ENCODE measurements at regions not wholly inside any gene's neighbourhood (a gene's known extent, or its start where the extent isn't known, plus 50 kb on each side); places are given as distances from the start of the nearest gene placed in this dataset.

DNA sequence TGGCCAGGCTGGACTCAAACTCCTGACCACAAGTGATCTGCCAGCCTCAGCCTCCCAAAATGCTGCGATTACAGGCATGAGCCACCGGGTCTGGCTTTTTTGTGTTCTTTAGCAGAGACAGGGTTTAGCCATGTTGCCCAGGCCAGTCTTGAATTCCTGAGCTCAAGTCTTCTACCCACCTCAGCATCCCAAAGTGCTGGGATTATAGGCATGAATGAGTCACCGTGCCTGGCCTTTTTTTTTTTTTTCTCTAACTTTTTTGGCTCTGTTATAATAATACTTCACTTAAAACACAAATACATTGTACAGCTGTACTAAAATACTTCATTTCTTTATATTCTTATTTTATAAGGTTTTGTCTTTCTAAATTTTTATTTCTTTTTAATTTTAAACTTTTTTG is 599.5 kb upstream of the PCDH9 start (continued):
- no peak for TF ChIP-seq ZBTB33 (IDR thresholded peaks at IDR 0.05; ENCODE audit: borderline replicate concordance, low read depth)
- TF ChIP-seq FOSL2 (IDR thresholded peaks at IDR 0.05; ENCODE audit: borderline replicate concordance, low read depth) = no peak

DNA sequence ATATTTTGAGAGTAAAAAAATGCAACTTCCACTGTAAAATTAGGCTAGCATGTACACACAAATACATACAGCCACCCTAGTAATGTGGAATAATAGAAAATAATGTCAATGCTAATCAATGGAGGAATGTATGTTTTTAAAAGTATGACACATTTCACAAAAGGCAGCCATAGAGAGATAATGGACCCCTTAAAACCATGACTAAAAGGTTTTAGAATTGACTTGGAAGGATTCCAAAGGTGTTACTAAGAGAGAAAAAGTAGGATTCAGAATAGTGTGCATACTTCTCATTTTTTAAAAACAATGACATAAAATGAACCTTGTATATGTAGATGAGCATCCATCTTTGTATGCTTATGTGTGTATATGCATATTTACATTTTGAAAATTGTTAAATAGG is 597.9 kb upstream of the PCDH9 start:
- H3K27me3 ChIP-seq (ENCODE audit: insufficient read depth) = no peaks in the 10 kb centered on the region
- H4K20me1 ChIP-seq (ENCODE audit: insufficient read depth) = no peaks in the 10 kb centered on the region
- H3K4me3 ChIP-seq (ENCODE audit: low read depth in 2 of 2, low read length in 1 of 2) = no peak overlapping the region
- ChIA-PET CTCF (no interaction called here), POLR2A (no interaction called here)
- H3K4me2 ChIP-seq = no peak overlapping the region
- H3F3A ChIP-seq (replicated peaks; ENCODE audit: insufficient read depth) = no peaks in the 10 kb centered on the region
- H2AFZ ChIP-seq (ENCODE audit: low read depth) = no peak overlapping the region
- H3K9ac ChIP-seq = no peak overlapping the region
- no peaks in the 10 kb centered on the region for H3K4me1 ChIP-seq (ENCODE audit: control insufficient read depth in 1 of 2, insufficient read depth in 2 of 2, low read depth in 1 of 2, low read length in 1 of 2)
- H3K36me3 ChIP-seq (replicated peaks in 1 of 2; ENCODE audit: control insufficient read depth in 1 of 2, insufficient read depth in 2 of 2, low read length in 1 of 2) = no peaks in the 10 kb centered on the region
- H3K9me3 ChIP-seq = no peaks in the 10 kb centered on the region
- TF ChIP-seq TAF1 (IDR thresholded peaks at IDR 0.05; ENCODE audit: borderline replicate concordance, low read depth, low read length) (no peak), EZH2phosphoT487 (IDR thresholded peaks at IDR 0.05; ENCODE audit: borderline replicate concordance, low read depth) (no peak), IRF3 (IDR thresholded peaks at IDR 0.05; ENCODE audit: low read depth, low read length) (no peak), MEF2A (IDR thresholded peaks at IDR 0.05; ENCODE audit: borderline replicate concordance, low read depth) (no peak), ZBTB33 (IDR thresholded peaks at IDR 0.05; ENCODE audit: borderline replicate concordance, low read depth) (no peak), MXI1 (IDR thresholded peaks at IDR 0.05; ENCODE audit: low read depth, low read length) (no peak), YY1 (IDR thresholded peaks at IDR 0.05; ENCODE audit: low read depth) (no peak), RXRA (IDR thresholded peaks at IDR 0.05; ENCODE audit: borderline replicate concordance, low read depth) (no peak), JUND (IDR thresholded peaks at IDR 0.05) (no peak), NFIC (IDR thresholded peaks at IDR 0.05; ENCODE audit: borderline replicate concordance) (no peak)
- DNase-seq = no peak
- no peaks in the 10 kb centered on the region for H3K79me2 ChIP-seq (ENCODE audit: insufficient read depth)
- H3K27ac ChIP-seq (ENCODE audit: low read depth in 2 of 2, low read length in 1 of 2) = no peak overlapping the region
- peaks cover 2% of the 10 kb centered on the region; the same call in 1 of the 2 replicates for H3K9me2 ChIP-seq

Measured in SK-N-SH (cell line).